ENCODE measurements at regions not wholly inside any gene's neighbourhood (a gene's known extent, or its start where the extent isn't known, plus 50 kb on each side); places are given as distances from the start of the nearest gene placed in this dataset.

- peaks cover 28% of the 10 kb centered on the region for H3K4me1 ChIP-seq (ENCODE audit: control insufficient read depth, extremely low read depth, insufficient read depth, low read length)
- dilution Hi-C loops (cut with MboI; ENCODE audit: extremely low pct_ligation_motif_present, low sequenced_read_pairs) = no loop called here
- FAIRE-seq (no peak), DNase-seq (ENCODE audit: low read depth, low spot score) (no peak)
- no peak overlapping the region for H3K27ac ChIP-seq (ENCODE audit: insufficient read depth, low read depth, low read length)
- no peak overlapping the region for H3K4me2 ChIP-seq (ENCODE audit: insufficient read depth, low read length)
- H3K9ac ChIP-seq (replicated peaks; ENCODE audit: extremely low read depth, insufficient read depth, low read length) = no peak overlapping the region
- no TSS peak for BruUV-seq (replicated peaks)
- no peaks in the 10 kb centered on the region for H3K36me3 ChIP-seq (ENCODE audit: control insufficient read depth in 2 of 2, extremely low read depth in 1 of 2, insufficient read depth in 2 of 2, low read length in 2 of 2)
- H2AFZ ChIP-seq (ENCODE audit: low read depth, low read length) = no peak overlapping the region
- no peaks in the 10 kb centered on the region for H3K9me1 ChIP-seq (replicated peaks; ENCODE audit: control insufficient read depth, extremely low read depth, insufficient read depth, low read length)
- H3K27me3 ChIP-seq (ENCODE audit: control insufficient read depth in 2 of 2, insufficient read depth in 2 of 2, low read length in 2 of 2) = no peaks in the 10 kb centered on the region
- H3K9me3 ChIP-seq (replicated peaks; ENCODE audit: control insufficient read depth, insufficient read depth, low read length) = no peaks in the 10 kb centered on the region
- TF ChIP-seq EZH2 (IDR thresholded peaks at IDR 0.05; ENCODE audit: borderline replicate concordance, low read depth, low read length, severe bottlenecking) = no peak
- TF ChIP-seq FOS (IDR thresholded peaks at IDR 0.05; ENCODE audit: borderline replicate concordance, insufficient read depth, low read length) = no peak
- TF ChIP-seq POLR2A (IDR thresholded peaks at IDR 0.05; ENCODE audit: low read depth, low read length) = no peak
- TF ChIP-seq POLR2AphosphoS5 (IDR thresholded peaks at IDR 0.05; ENCODE audit: insufficient read depth, low read depth, low read length) = no peak
- H4K20me1 ChIP-seq (replicated peaks; ENCODE audit: control insufficient read depth, extremely low read depth, insufficient read depth, low read length) = no peaks in the 10 kb centered on the region
- H3K4me3 ChIP-seq (replicated peaks in 1 of 3; ENCODE audit: insufficient read depth in 1 of 3, low read depth in 1 of 3, low read length in 3 of 3) = no peak overlapping the region
- H3K79me2 ChIP-seq (ENCODE audit: control insufficient read depth, insufficient read depth, low read length) = no peaks in the 10 kb centered on the region
- CTCF ChIA-PET = no interaction called here
- POLR2A ChIA-PET = no interaction called here
- intact Hi-C loops (cut with micrococcal nuclease) = no loop called here
Measured at GRCh38 chr1:221396526-221396925, 345.4 kb downstream of the DUSP10 start.

- H3K9me3 ChIP-seq (replicated peaks; ENCODE audit: control insufficient read depth, insufficient read depth, low read length) = no peaks in the 10 kb centered on the region
- H3K36me3 ChIP-seq (ENCODE audit: control insufficient read depth in 2 of 2, extremely low read depth in 1 of 2, insufficient read depth in 2 of 2, low read length in 2 of 2) = no peaks in the 10 kb centered on the region
- no peaks in the 10 kb centered on the region for H3K27me3 ChIP-seq (ENCODE audit: control insufficient read depth in 2 of 2, insufficient read depth in 2 of 2, low read length in 2 of 2)
- no peak overlapping the region for H3K4me2 ChIP-seq (ENCODE audit: insufficient read depth, low read length)
- DNase-seq (ENCODE audit: low read depth, low spot score) = no peak
- H3K79me2 ChIP-seq (ENCODE audit: control insufficient read depth, insufficient read depth, low read length) = no peaks in the 10 kb centered on the region
- intact Hi-C loops (cut with micrococcal nuclease) = no loop called here
- FAIRE-seq = no peak
- H3K27ac ChIP-seq (ENCODE audit: insufficient read depth, low read depth, low read length) = no peak overlapping the region
- ChIA-PET POLR2A (no interaction called here), CTCF (no interaction called here)
- H3K4me3 ChIP-seq (replicated peaks in 1 of 3; ENCODE audit: insufficient read depth in 1 of 3, low read depth in 1 of 3, low read length in 3 of 3) = no peak overlapping the region
- H3K9me1 ChIP-seq (replicated peaks; ENCODE audit: control insufficient read depth, extremely low read depth, insufficient read depth, low read length) = no peaks in the 10 kb centered on the region
- no peak overlapping the region for H3K9ac ChIP-seq (replicated peaks; ENCODE audit: extremely low read depth, insufficient read depth, low read length)
- no peak overlapping the region for H2AFZ ChIP-seq (ENCODE audit: low read depth, low read length)
- peaks cover 27% of the 10 kb centered on the region for H3K4me1 ChIP-seq (ENCODE audit: control insufficient read depth, extremely low read depth, insufficient read depth, low read length)
- TF ChIP-seq JUN (IDR thresholded peaks at IDR 0.05; ENCODE audit: borderline replicate concordance, insufficient read depth, insufficient read length, low read depth) (no peak), MAX (IDR thresholded peaks at IDR 0.05; ENCODE audit: insufficient read depth, insufficient read length) (no peak), EZH2 (IDR thresholded peaks at IDR 0.05; ENCODE audit: borderline replicate concordance, low read depth, low read length, severe bottlenecking) (no peak), FOS (IDR thresholded peaks at IDR 0.05; ENCODE audit: borderline replicate concordance, insufficient read depth, low read length) (no peak), CTCF (IDR thresholded peaks at IDR 0.05; ENCODE audit: extremely low read depth in 1 of 2, insufficient read depth in 1 of 2, low read depth in 1 of 2, low read length in 2 of 2) (no peak), MYC (IDR thresholded peaks at IDR 0.05; ENCODE audit: low read depth, low read length) (no peak), GATA2 (IDR thresholded peaks at IDR 0.05; ENCODE audit: insufficient read depth, insufficient read length, low read depth, low read length) (no peak), POLR2A (IDR thresholded peaks at IDR 0.05; ENCODE audit: low read depth, low read length) (no peak), POLR2AphosphoS5 (IDR thresholded peaks at IDR 0.05; ENCODE audit: insufficient read depth, low read depth, low read length) (no peak)
- no peaks in the 10 kb centered on the region for H4K20me1 ChIP-seq (replicated peaks; ENCODE audit: control insufficient read depth, extremely low read depth, insufficient read depth, low read length)
- dilution Hi-C loops (cut with MboI; ENCODE audit: extremely low pct_ligation_motif_present, low sequenced_read_pairs) = no loop called here
- no TSS peak for BruUV-seq (replicated peaks)
Measured at GRCh38 chr1:221397141-221397540, 344.7 kb downstream of the DUSP10 start.
